Large intestine (tissue), 3 donors: ENCODE measurements at regions not wholly inside any gene's neighbourhood (a gene's known extent, or its start where the extent isn't known, plus 50 kb on each side); places are given as distances from the start of the nearest gene placed in this dataset.

Source experiments
- DNase-seq, 2 donors: peaks; one replicate each; pipeline versions ENCODE4 v3.0.0 to v3.0.0-alpha.2; 2013
- H3K27ac ChIP-seq: one replicate; pipeline ENCODE4 v1.5.1; 2013; ENCODE audit warnings: low read length
- H3K27me3 ChIP-seq: 2 replicates; pipeline ENCODE4 v1.6.1; 2013; ENCODE audit warnings: low read length; ENCODE audit not compliant: control insufficient read depth, insufficient read depth
- H3K36me3 ChIP-seq: 2 replicates; pipeline ENCODE4 v1.6.1; 2013; ENCODE audit warnings: low read length; ENCODE audit not compliant: control insufficient read depth, insufficient read depth
- H3K4me1 ChIP-seq: one replicate; pipeline ENCODE4 v1.6.1; 2013; ENCODE audit warnings: low read length; ENCODE audit not compliant: control insufficient read depth, insufficient read depth
- H3K4me3 ChIP-seq: one replicate; pipeline ENCODE4 v1.5.1; 2013; ENCODE audit warnings: low read length
- H3K9me3 ChIP-seq: one replicate; pipeline ENCODE4 v1.6.1; 2013; ENCODE audit warnings: mild to moderate bottlenecking, low read depth, low read length, moderate library complexity; ENCODE audit not compliant: control insufficient read depth
- WGBS: methylation state at CpG from one replicate; pipeline ENCODE4 v1.1.5; 2013; ENCODE audit warnings: low lambda C conversion rate; ENCODE audit not compliant: insufficient coverage; 5-methylcytosine and 5-hydroxymethylcytosine counted together

DNA sequence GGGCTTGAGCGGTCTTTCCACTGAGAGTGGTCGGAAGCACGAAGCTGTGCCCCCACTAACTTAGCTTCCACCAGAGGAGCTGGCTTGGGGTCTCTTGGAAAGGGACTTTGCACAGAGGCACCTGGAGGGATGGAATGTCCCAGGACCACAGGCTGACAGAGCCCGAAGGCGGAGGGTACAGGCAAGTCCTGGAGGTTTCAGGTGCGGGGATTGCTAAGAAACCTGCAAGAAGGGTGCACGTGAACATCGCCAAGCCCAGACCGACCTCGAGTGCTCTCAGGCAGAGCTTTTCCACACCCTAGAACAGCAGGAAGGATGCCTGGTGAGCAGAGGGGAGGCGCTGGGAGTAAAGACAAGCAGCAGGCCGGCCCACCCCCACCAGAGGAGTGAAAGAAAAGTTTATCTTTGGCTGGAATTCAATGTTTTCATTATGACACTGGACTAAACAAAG is 61.6 kb downstream of the SERPINA3 start:
- H3K4me3 ChIP-seq: no peak overlapping the region
- H3K4me1 ChIP-seq: no peaks in the 10 kb centered on the region
- no CpG with 5 or more reads among the region's 12 CpGs for WGBS
- no peak overlapping the region for H3K27ac ChIP-seq
- H3K9me3 ChIP-seq: no peaks in the 10 kb centered on the region
- no peak for DNase-seq
- no peaks in the 10 kb centered on the region for H3K27me3 ChIP-seq
- H3K36me3 ChIP-seq: no peaks in the 10 kb centered on the region
